SK-N-SH (cell line): ENCODE measurements at regions not wholly inside any gene's neighbourhood (a gene's known extent, or its start where the extent isn't known, plus 50 kb on each side); places are given as distances from the start of the nearest gene placed in this dataset.

Source experiments
- CTCF ChIA-PET: fragments of 300-600, 350-600 bp; formaldehyde crosslinking; extraction: SDS; loops from one replicate; lab custom pipeline; 2021; lab: Yijun Ruan, JAX
- POLR2A ChIA-PET: fragments of 350-600 bp; sonication (Branson Sonifier 250); formaldehyde crosslinking; extraction: SDS; loops from one replicate; lab custom pipeline; 2020; ENCODE audit warnings: antibody characterized with exemption, inconsistent platforms; lab: Yijun Ruan, JAX
- DNase-seq: peaks from one replicate; pipeline ENCODE4 v3.0.0; 2012
- H2AFZ ChIP-seq: fragments of 200-600 bp; sonication (generic); 2 replicates; pipeline ENCODE4 v1.8.1; 2016; ENCODE audit warnings: antibody characterized with exemption, mild to moderate bottlenecking, low read depth
- H3F3A ChIP-seq: fragments of 200-600 bp; sonication (generic); replicated peaks from 2 replicates; pipeline ENCODE3; 2016; ENCODE audit warnings: antibody characterized with exemption, mild to moderate bottlenecking; ENCODE audit not compliant: insufficient read depth
- H3K27ac ChIP-seq, 2 experiments: fragments of 200-500 bp in 1 of 2; fragments of 200-600 bp in 1 of 2; sonication (Bioruptor generic) in 1 of 2; sonication (generic), shearing (Covaris generic) in 1 of 2; 2 replicates each; pipeline versions ENCODE4 v1.5.1 to v1.6.1; 2014 to 2016; ENCODE audit warnings: low read depth in 2 of 2, inconsistent platforms in 1 of 2, low read length in 1 of 2, mild to moderate bottlenecking in 1 of 2, mixed read lengths in 1 of 2
- H3K27me3 ChIP-seq: fragments of 200-600 bp; sonication (generic), shearing (Covaris generic); 2 replicates; pipeline ENCODE4 v1.6.1; 2016; ENCODE audit warnings: mixed run types; ENCODE audit not compliant: insufficient read depth
- H3K36me3 ChIP-seq, 2 experiments: fragments of 200-500 bp in 1 of 2; fragments of 200-600 bp in 1 of 2; sonication (Bioruptor generic) in 1 of 2; sonication (generic) in 1 of 2; replicated peaks in 1 of 2; 2 replicates each; pipeline versions ENCODE3 to v1.5.1; 2014 to 2016; ENCODE audit warnings: low read length in 1 of 2, mild to moderate bottlenecking in 1 of 2; ENCODE audit not compliant: insufficient read depth in 2 of 2, control insufficient read depth in 1 of 2
- H3K4me1 ChIP-seq, 2 experiments: fragments of 200-500 bp in 1 of 2; fragments of 200-600 bp in 1 of 2; sonication (Bioruptor generic) in 1 of 2; sonication (generic), shearing (Covaris generic) in 1 of 2; 2 replicates each; pipeline versions ENCODE4 v1.5.1 to v1.6.1; 2014 to 2016; ENCODE audit warnings: low read depth in 1 of 2, low read length in 1 of 2, mixed run types in 1 of 2; ENCODE audit not compliant: insufficient read depth in 2 of 2, control insufficient read depth in 1 of 2
- H3K4me2 ChIP-seq: fragments of 200-600 bp; sonication (generic), shearing (Covaris generic); 2 replicates; pipeline ENCODE4 v1.6.1; 2017; ENCODE audit warnings: mixed run types
- H3K4me3 ChIP-seq, 2 experiments: fragments of 200-500 bp in 1 of 2; fragments of 200-600 bp in 1 of 2; sonication (Bioruptor generic) in 1 of 2; sonication (generic), shearing (Covaris generic) in 1 of 2; 2 replicates each; pipeline versions ENCODE4 v1.5.1 to v1.8.1; 2014 to 2016; ENCODE audit warnings: low read depth in 2 of 2, inconsistent platforms in 1 of 2, low read length in 1 of 2, mild to moderate bottlenecking in 1 of 2, mixed read lengths in 1 of 2, moderate library complexity in 1 of 2
- H3K79me2 ChIP-seq: fragments of 200-600 bp; sonication (generic); 2 replicates; pipeline ENCODE4 v1.8.1; 2017; ENCODE audit warnings: mild to moderate bottlenecking; ENCODE audit not compliant: insufficient read depth
- H3K9ac ChIP-seq: fragments of 200-600 bp; sonication (generic); 2 replicates; pipeline ENCODE4 v1.6.1; 2017; ENCODE audit warnings: mixed run types
- H3K9me2 ChIP-seq: fragments of 200-600 bp; sonication (generic); 2 replicates; pipeline ENCODE4 v1.6.1; 2017; ENCODE audit warnings: mixed run types
- H3K9me3 ChIP-seq: fragments of 200-600 bp; sonication (generic); 2 replicates; pipeline ENCODE4 v1.6.1; 2017; ENCODE audit warnings: mixed run types, mild to moderate bottlenecking, moderate library complexity
- H4K20me1 ChIP-seq: fragments of 200-600 bp; sonication (generic); 2 replicates; pipeline ENCODE4 v1.6.1; 2017; ENCODE audit warnings: mild to moderate bottlenecking, mixed run types; ENCODE audit not compliant: insufficient read depth
- ELF1 ChIP-seq: IDR thresholded peaks from 2 replicates; pipeline ENCODE4 v1.4.0; 2012
- FOSL2 ChIP-seq: IDR thresholded peaks from 2 replicates; pipeline ENCODE4 v1.4.0; 2012; ENCODE audit warnings: low read depth, mild to moderate bottlenecking, moderate library complexity, borderline replicate concordance
- FOXM1 ChIP-seq: IDR thresholded peaks from 2 replicates; pipeline ENCODE4 v1.4.0; 2012; ENCODE audit warnings: low read depth, mild to moderate bottlenecking
- GABPA ChIP-seq: IDR thresholded peaks from 2 replicates; pipeline ENCODE4 v1.4.0; 2012; ENCODE audit warnings: low read depth, mild to moderate bottlenecking
- GATA2 ChIP-seq: sonication (generic); formaldehyde crosslinking; IDR thresholded peaks from 2 replicates; pipeline ENCODE4 v1.5.0; 2020; ENCODE audit warnings: mild to moderate bottlenecking, missing genetic modification reagents
- IRF3 ChIP-seq: fragments of 150-350 bp; IDR thresholded peaks from 2 replicates; pipeline ENCODE4 v1.6.1; 2016; ENCODE audit warnings: mild to moderate bottlenecking, low read depth, low read length
- MAX ChIP-seq: IDR thresholded peaks from 2 replicates; pipeline ENCODE4 v1.4.0; 2012; ENCODE audit warnings: low read depth
- MXI1 ChIP-seq: IDR thresholded peaks from 2 replicates; pipeline ENCODE4 v1.6.1; 2012; ENCODE audit warnings: mild to moderate bottlenecking, low read depth, low read length, improper control_type of control experiment
- NRF1 ChIP-seq: IDR thresholded peaks from 2 replicates; pipeline ENCODE4 v1.6.1; 2012; ENCODE audit warnings: low read depth, mild to moderate bottlenecking, low read length
- REST ChIP-seq: IDR thresholded peaks from 2 replicates; pipeline ENCODE4 v1.6.1; 2012; ENCODE audit warnings: mild to moderate bottlenecking, low read depth, low read length, moderate library complexity
- RFX5 ChIP-seq: IDR thresholded peaks from 2 replicates; pipeline ENCODE4 v1.6.1; 2012; ENCODE audit warnings: mild to moderate bottlenecking, improper control_type of control experiment, low read length
- RXRA ChIP-seq: IDR thresholded peaks from 2 replicates; pipeline ENCODE4 v1.4.0; 2012; ENCODE audit warnings: low read depth, mild to moderate bottlenecking, borderline replicate concordance
- SMC3 ChIP-seq: IDR thresholded peaks from 2 replicates; pipeline ENCODE4 v1.6.1; 2012; ENCODE audit warnings: low read depth, low read length, improper control_type of control experiment
- TAF1 ChIP-seq: IDR thresholded peaks from 2 replicates; pipeline ENCODE4 v1.6.1; 2012; ENCODE audit warnings: low read depth, mild to moderate bottlenecking, low read length, moderate library complexity, borderline replicate concordance
- TCF12 ChIP-seq: IDR thresholded peaks from 2 replicates; pipeline ENCODE4 v1.4.0; 2012
- USF1 ChIP-seq: IDR thresholded peaks from 2 replicates; pipeline ENCODE4 v1.4.0; 2012; ENCODE audit warnings: low read depth, borderline replicate concordance
- USF2 ChIP-seq: fragments of 150-350 bp; IDR thresholded peaks from 2 replicates; pipeline ENCODE4 v1.6.1; 2017; ENCODE audit warnings: antibody characterized with exemption, low read length, low read depth, borderline replicate concordance
- ZBTB33 ChIP-seq: IDR thresholded peaks from 2 replicates; pipeline ENCODE4 v1.4.0; 2012; ENCODE audit warnings: low read depth, borderline replicate concordance
- WGBS: methylation state at CpG from one replicate; pipeline ENCODE4 v1.1.6; 2017; ENCODE audit warnings: low lambda C conversion rate; 5-methylcytosine and 5-hydroxymethylcytosine counted together

- no peaks in the 10 kb centered on the region for H3K9me2 ChIP-seq
- H3K4me3 ChIP-seq: no peak overlapping the region
- no peak for DNase-seq
- H3K79me2 ChIP-seq: no peaks in the 10 kb centered on the region
- H3K27ac ChIP-seq: no peak overlapping the region
- no peaks in the 10 kb centered on the region for H4K20me1 ChIP-seq
- WGBS: 18% methylated on average over 1 of the region's 1 CpG
- no peaks in the 10 kb centered on the region for H3K9me3 ChIP-seq
- H3K9ac ChIP-seq: no peak overlapping the region
- no peak overlapping the region for H3K4me2 ChIP-seq
- H3K4me1 ChIP-seq: peaks cover 0 to 26% of the 10 kb centered on the region in 2 experiments; a peak in 2 of 4 replicates
- TF ChIP-seq IRF3 (no peak), TAF1 (no peak), ZBTB33 (no peak), USF1 (no peak), USF2 (no peak), MXI1 (no peak), GABPA (no peak), ELF1 (no peak), GATA2 (no peak), FOXM1 (no peak), TCF12 (no peak), REST (no peak), RXRA (no peak), FOSL2 (no peak), SMC3 (no peak), NRF1 (no peak), MAX (no peak), RFX5 (no peak)
- H3K27me3 ChIP-seq: no peaks in the 10 kb centered on the region
- no peaks in the 10 kb centered on the region for H3K36me3 ChIP-seq
- H2AFZ ChIP-seq: no peak overlapping the region
- ChIA-PET CTCF (interaction anchor here (1.1 to 1.4 kb wide), 2 partner anchors 51 to 95 kb away, joined by 3 to 7 read pairs; no protein-coding TSS in a partner anchor), POLR2A (no interaction called here)
- H3F3A ChIP-seq: no peaks in the 10 kb centered on the region
These were observed 172.0 kb downstream of the NSG2 start for GRCh38 chr5:174217527-174217926.
